ENCODE measurements at regions not wholly inside any gene's neighbourhood (a gene's known extent, or its start where the extent isn't known, plus 50 kb on each side); places are given as distances from the start of the nearest gene placed in this dataset.

DNA sequence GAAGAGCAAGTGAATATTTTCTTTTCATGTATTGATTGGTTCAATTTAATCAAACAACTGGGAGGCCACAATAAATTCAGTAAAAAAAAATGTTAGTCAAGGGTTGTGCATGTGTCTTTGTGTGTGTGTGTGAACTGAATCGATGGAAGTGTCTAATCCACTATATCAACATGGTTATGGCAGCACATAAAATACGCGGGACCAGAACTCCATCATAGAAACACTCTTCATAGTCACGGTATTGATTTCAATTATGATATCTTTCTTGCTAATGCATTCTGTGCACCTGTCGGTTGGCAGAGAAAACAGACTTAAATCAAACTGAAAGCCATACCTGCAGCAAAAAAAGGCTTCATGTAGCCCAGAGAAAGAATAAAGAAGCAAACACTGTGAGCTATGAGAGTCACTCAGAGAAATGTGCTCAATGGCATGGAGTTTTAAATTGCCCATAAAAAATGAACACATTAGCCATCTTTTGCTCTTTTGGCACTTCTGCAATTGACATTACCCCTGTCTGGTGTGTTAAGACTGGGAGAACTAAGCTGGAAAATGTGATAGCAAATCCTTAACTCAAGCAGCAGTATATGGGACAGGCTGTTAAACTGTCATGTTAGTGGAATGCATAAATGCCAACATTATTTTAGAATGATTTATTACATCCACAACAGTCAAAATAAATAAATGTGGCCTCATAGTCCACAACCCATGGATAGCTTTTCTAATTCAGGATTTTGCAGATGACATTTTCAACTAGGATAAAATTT is 642.4 kb upstream of the C9orf72 start:
- no peak for DNase-seq

DNA sequence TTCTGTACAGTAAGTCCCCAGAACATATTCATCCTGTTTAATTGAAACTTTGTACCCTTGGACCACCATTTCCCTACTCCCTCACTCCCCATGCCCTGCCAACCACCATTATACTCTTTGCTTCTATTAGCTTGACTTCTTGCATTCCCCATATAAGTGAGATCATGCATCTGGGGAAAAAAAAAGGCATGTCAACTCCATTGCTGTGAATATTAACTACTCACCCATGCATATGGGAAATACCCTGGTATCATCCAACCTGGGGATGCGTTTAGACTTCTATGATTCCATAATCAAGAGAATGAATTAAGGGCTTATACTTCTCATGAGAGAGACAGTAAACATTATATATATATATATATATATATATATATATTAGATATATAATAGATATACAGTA is 659.4 kb upstream of the C9orf72 start:
- no peak for DNase-seq

DNA sequence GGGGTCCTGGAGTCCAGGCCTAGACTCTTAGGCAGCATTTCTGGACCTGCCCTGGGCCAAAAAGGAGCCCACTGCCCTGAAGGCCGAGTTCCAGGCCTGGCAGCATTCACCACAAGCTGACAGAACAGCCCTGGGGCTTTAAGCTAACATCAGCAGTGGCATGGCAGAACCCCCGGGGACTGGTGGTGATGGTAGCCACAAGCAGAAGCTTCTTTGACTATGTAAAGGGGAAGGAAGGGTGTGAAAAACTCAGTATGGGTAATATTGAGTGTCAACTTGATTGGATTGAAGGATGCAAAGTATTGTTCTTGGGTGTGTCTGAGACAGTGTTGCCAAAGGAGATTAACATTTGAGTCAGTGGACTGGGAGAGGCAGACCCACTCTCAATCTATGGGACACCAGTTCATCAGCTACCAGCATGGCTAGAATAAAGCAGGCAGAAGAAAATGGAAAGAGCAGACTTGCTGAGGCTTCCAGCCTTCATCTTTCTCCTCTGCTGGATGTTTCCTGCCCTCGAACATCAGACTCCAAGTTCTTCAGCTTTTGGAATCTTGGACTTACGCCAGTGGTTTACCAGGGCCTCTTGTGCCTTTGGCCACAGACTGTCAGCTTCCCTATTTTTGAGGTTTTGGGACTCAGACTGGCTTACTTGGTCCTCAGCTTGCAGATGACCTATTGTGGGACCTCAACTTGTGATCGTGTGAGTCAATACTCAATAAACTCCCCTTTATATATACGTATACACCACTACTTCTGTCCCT is 661.0 kb upstream of the C9orf72 start:
- DNase-seq = no peak

DNA sequence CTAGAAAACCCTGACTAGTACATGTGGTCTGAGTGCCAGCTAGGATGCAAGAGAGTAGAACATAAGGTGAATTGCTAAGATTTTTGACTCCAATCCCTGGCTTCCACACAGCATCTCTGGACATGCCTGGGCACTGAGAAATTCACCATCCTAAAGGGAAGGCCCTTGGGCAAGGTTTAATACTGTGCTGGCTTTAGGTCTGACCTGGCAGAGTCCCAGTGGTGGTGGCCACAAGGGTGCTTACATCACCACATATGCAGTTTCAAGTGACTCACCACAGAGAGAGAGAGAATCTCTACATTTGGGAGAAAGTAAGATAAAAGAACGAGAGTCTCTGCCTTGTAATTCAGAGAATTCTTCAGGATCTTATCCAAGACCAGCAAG is 661.6 kb upstream of the C9orf72 start:
- DNase-seq = no peak

DNA sequence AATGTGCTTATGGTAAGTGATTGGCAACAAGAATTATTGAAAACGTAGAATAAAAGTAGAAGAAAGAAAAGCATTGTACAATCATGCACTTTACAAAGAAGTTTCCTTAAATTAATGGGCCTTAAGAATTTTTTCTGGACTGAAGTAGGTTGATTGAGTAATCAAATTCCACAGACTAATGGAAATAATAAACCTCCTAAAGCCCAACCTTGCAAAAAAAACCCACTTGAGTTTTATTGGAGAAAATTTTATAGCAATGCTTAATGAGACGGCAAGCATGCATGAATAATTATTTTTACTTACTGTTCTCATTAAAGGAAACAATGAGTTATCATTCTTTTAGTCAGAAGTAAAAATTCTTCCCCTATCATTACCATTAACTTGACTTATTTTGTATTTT is 676.1 kb upstream of the C9orf72 start:
- no peak for DNase-seq

DNA sequence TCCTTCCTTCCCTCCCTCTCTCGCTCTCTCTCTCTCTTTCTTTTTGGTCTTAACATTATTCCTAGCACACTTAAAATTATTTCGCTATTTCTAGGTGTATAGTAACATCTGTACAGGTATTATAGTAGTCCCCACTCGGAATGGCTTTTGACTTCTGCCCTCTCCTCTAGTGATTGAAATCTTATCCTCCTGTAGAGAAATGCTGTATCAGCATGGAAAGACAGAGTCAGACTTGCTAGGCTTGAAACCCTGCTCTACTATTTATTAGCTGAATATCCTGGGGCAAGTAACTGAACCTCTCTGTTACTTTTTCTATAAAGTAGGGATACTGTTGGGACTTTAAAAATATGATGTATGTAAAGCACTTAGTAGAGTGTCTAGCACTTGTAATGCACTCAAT is 681.9 kb upstream of the C9orf72 start:
- DNase-seq = no peak

DNA sequence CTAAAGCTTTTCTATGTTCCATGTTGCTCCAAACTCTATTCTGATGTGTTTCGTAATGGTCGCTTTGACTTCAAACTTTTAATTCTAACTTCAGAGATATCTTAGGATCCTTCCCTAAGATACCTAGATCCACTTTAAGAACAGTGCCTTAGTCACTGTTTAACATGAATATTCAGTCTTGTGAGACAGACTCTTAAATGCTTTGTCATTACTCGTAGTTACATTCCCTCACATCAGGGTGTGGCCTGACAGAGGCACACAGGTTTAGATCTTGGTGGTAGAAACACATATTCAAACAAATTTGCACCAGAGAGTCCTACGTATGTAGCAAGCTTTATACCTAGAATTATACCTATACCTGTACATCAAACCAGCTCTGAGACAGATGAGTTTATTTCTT is 687.0 kb upstream of the C9orf72 start:
- DNase-seq = no peak

DNA sequence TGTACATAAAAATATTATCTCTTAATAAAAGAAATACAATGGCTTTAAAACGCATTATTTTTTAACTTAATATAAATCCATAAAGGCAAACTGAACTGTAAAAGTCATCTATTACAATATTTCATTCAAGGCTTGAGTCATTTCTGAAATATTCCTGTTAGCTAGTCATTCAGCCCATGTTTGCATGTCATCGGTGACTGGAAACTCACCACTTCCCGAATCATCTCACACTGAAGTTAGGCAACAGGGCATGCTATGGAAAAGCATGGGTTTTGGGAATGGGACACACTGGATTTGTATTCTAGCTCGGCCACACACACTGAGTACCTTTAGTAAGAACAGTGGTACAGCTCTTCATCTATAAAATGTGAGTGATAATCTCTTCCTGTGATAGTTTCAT is 691.1 kb upstream of the C9orf72 start:
- no peak for DNase-seq

DNA sequence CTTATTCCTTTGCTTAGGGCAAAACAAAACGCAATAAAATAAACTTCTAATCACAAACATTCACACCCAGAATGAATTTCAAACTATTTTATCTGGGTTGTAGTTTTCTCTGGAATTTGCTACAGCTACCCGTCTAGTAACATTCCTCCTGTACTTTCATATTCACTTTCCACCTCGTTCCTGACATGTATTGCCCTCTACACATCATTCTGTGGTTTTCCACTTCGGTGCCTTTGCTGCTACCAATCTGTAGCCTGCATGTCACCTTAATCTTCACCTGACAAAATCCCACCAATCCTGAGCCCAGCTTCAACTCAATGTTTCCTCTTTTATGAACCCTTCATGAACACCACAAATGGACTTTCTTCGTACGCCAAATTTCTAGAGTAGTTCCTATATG is 694.1 kb upstream of the C9orf72 start:
- DNase-seq = no peak

DNA sequence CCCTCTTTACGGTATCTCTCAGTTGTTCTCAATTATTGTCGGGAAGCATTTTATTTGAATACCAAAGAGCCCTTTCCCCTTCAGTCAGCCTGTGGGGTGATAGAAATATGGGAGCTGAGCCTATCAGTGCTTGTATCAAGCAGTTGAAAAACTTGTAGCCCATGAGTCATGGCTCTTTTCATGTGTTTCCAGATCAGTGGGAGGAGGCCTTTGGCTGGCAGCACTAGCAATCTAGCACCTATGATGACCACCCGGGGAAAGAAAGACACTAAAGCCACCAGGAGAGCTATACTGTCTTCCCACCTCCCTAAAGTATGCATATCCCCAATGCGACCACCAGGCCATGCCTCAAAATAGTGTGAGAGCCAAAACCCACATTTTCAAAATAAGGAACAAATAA is 696.9 kb upstream of the C9orf72 start:
- DNase-seq = no peak

DNA sequence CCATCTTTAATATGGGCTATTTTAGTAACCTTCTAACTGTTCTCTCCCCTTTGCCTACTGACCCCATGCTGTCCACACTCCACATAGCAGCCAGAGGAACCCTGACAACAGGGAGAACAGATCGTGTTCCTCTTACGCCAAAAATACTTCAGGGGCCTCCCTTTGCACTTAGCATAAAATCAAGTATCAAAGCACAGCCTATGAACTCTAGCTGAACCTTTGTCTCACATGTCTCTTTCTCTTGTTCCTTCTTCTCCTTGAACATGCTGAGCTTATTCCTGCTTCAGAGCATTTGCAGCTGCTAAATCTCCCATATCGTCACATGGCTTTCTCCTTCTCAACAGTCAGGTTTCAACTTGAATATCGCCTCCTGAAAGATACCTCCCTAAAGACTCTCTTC is 698.8 kb upstream of the C9orf72 start:
- DNase-seq = no peak

DNA sequence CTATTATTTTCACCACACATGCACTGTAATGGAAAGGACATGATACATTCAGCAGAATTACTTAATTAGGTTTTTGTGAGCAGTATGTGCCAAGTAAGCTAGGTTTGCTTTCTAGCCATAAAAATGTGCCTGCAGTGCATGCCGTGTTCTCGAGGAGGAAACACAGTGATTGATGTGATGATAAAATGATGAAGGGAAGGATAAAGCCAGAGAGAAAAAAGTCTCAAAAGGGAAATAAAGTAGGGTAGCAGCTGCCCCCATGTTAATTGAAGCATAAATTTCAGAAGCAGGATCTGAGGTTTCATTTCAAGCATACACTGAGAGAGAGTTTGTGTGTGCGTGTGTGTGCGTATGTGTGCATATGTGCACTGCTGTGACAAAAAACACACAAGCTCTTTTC is 714.2 kb upstream of the C9orf72 start:
- no peak for DNase-seq

DNA sequence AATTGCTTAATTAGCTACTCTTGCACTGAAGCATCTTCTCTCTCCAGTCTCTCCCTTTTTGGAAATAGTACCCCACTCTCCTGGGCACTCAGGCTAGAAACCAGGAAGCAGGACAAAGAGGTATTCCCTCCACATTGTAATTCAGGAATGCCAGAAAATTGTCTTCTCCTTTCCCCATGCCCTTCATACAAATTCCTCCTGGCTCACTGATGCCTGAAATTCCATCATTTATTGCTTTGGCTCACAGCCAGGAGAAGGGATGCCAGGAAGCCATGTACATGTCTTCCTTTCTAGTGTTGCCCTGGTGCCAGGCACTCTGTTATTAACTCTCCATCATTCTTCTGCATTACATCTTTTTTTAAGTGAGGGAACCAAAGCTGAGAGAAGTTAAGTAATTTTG is 716.5 kb upstream of the C9orf72 start:
- no peak for DNase-seq

DNA sequence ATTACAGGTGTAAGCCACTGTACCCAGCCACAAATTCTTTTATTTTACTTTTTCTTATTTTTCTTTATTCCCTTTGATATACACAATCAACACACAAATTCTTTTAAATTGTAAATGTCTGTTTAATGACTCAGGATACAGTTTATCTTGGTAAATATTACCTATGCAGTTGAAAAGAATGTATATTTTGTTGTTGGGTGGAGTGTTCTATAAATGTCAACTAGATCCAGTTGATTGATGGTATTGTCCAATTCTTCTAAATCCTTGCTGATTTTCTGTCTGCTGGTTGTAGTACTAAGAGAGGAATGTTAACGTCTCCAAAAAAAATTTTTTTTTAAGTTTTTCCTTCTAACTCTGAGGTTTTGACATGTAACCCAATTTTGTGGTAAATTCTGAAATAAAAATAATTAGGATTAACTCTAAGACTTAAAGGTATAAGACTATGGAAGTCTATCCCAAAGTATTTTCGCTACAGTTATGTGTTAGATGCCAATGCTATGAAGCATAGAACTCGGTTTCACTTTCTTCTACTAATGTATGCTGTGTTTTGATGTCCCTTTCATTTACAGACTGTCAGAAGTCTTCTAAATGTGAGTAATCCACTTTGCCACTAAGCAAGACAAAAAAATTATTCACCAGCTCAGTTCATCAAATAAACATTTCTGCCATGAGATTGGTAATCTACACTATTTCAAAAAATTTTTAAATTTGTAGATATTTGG is 720.2 kb upstream of the C9orf72 start:
- DNase-seq = no peak

DNA sequence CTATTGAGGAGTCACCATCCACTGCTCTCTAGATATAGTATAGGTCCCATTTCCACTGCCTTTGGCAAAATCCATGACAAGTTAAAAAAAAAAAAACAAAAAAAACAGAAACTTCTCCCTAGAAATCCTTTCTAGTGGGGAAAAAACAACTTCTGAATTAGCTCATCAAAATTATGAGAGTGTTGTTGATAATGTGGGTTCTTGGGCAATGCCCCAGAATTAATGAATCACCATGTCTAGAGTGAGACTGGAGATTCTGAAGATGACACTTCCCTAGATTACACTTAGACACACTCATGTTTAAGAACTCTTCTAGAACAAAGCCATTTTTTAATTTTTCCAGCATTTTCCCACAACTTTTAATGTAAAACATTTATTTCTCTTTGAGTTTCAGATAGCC is 728.0 kb upstream of the C9orf72 start:
- no peak for DNase-seq

DNA sequence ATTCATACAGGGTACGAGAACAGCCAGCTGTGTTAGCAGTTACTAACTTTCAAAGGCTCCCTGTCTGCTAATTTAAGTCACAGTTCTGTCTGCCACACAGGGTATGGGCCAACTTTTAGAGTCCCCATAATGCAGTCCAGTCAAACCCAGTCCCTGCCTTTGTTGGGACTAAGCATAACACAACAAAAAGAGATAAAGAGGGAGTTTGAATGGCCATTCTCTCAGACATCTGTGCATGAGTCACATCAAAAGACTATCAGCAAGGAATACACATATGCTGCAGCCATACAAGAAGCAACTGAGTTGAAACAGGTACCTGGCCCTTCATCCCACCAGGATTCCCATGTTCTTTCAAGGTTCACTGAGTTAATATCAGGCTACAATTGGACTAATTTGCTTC is 744.5 kb upstream of the C9orf72 start:
- DNase-seq = no peak

DNA sequence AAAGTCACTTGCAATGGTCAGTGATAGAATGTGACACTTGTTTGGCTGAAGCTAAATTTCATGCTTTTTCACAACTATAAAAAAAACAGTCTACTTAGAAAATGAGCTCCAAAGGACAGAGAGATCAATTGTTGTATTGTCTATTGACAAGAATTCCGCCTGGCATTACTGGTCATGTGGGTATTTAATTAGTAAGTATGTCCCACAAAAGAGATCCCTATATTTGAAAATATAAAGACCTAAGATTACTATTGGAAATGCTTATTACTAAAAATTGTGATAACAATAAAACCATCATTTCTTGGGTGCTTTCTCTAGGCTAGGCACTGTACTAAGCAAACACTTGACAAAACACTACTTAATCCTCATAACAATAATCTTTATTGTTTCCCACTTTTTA is 745.2 kb upstream of the C9orf72 start:
- no peak for DNase-seq

DNA sequence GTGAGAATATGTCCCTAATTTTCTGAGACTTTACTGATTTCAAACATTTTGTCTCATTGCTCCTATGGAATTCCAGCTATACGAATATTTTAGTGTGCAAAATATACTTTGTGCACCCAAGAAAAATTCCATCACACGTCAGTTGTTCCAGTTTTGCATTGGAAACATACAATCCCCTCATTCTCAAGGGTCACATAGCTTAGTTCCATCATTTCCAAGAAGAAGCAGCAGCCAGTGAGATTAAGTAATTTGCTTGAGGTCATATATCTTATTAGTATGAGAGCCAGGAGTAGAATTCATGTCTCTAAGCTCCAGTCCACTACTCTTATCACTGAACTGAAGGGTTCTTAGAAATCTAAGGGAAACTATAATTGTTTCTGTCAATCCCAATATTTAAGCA is 746.7 kb upstream of the C9orf72 start:
- no peak for DNase-seq

DNA sequence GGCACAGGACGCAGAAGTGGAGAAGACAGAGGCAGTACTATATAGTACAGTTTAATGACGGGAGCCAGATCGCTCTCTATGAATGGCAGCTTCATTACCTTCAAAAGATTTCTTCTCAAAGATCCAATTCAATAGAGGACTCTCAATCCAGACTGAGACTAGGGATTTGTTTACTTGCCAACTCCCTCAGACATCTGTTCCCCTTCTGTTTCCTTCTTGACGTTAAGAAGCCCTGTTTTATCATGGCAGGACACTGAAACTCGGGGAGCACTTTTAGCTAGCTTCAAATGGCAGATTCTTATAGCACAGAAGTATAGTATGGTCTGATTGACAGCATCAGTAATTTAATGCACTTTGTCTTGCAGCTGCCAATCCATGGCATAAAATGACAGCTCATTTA is 747.3 kb upstream of the C9orf72 start:
- no peak for DNase-seq

DNA sequence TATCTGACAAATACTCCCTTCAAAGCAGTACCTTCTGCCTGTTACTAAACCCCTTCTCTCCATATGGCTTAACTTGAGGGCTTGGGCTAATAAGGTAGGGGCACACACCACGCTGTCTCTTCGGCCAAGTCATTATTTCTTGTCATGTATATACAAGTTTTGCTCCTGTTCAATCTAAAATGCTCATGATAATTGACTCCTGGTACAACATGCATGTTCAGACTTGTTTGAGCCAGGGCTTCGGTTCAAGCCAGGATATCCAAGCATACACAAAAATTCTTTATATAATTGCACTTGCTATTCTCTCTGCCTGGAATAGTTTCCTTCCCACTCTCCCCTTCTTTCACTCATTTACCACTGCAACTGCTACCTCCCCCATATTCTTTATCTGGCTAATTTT is 756.0 kb upstream of the C9orf72 start:
- no peak for DNase-seq

DNA sequence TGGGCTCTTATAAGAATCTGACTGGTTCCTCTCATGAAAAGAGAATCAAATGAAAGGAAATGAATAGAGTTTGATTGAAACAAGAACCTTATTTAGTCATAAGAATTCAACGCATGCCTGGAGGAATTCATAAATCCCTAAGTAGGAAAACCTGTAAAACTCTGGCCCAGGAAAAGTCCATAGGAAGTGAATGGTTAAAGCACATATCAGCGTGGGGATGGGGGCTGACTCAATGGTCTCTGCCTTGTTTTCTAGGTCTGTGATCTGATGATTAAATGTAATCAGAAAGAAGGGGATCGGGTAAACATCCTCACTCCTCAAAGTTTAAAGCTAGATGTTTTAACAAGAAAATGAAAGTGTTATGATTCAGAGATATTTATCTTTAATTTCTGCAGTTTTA is 759.4 kb upstream of the C9orf72 start:
- DNase-seq = no peak

DNA sequence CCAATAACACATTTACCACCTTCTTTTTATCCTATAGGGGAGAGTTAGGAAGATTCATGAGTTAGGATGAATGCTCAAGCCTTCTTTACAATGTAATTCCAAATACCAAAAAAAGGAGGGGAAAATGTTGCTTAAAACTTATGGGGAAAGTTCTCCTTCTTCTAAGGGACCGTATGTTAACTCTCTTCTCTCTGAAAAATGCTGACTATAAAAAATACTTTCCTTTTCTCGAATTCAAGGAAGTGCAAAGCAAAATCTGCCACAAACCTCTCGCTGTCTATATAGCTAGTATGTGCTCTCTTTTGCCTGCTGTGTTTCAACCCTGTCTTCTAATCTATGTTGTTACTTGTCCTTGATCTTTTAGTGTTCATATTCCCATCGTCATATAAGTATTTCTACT is 768.6 kb upstream of the C9orf72 start:
- DNase-seq = no peak

DNA sequence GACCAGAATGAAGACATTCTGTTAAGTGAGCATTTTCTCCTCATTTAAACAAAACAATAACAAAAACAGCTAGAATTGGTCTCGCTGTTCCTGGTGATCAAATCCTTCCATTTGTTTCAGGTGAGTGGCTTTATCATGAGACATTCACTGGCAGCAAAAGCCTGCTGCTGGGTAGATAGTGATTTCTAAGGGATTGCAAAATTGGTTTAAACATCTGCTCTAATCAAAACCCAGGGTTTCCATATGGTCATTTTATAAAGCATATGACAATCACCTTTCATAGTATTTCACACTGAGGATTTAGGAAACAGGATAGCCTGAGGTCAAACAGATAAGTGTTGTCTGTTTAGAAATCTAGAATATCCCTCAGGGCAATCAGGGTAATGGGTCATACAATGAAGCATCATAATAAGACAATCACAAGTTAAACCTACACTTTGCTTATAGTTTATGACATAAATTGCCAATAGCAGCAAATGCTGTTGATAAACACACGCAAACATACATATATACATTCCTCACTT is 769.6 kb upstream of the C9orf72 start:
- no peak for DNase-seq

DNA sequence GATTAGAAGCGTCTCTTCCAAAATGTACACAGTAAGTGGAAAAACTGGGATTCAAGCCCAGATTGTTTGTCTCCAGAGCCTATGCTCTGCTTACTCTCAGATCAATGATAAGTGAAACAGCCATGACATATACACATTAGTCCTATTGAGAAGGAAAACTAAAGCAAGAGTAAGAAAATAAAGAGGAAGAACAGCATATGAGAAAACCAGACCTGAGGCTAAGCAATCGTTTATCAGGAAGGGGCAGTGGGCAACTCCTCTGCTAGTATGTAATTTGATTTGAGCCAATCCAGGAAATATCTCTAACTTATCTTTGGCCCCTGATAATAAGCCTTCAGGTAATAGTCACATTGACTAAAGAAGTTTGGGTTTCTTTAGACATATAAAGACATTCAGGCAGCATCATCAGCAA is 789.9 kb upstream of the C9orf72 start:
- no peak for DNase-seq
